DOHH2 (cell line): ENCODE measurements at regions not wholly inside any gene's neighbourhood (a gene's known extent, or its start where the extent isn't known, plus 50 kb on each side); places are given as distances from the start of the nearest gene placed in this dataset.

Source experiments
- EZH2phosphoT487 ChIP-seq: fragments of 200-600 bp; sonication (generic); IDR thresholded peaks from 2 replicates; pipeline ENCODE4 v1.6.1; 2017; ENCODE audit warnings: borderline replicate concordance, mild to moderate bottlenecking, antibody characterized with exemption, low read length, moderate library complexity, mixed read lengths
- TF ChIP-seq, protein P1 (sequence below): fragments of 200-600 bp; sonication (generic); IDR thresholded peaks from one replicate; pipeline ENCODE4 v1.5.1; 2014; ENCODE audit warnings: antibody characterized with exemption, mild to moderate bottlenecking, low read depth, low read length; ENCODE audit not compliant: poor library complexity, severe bottlenecking

DNA sequence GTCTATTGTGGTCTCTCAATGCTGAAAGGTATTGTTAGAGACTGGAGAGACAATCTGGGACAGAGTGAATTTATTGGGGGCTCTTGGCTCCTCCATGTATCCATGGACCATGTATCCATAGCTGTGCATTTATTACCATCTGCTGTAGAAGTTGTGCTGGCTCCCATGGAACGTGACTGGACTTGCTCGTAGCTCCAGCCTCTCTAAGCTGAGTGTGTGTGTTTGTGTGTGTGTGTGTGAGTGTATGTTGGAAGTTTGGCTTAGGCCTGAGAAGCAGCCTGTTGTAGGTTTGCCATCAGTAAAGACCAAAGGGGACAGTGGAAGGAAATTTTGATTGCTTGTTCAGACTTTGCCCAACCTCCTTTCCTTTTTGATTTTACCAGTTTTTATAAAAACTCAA, 105.7 kb upstream of the USP24 start:
- no peak for TF ChIP-seq EZH2phosphoT487
- TF ChIP-seq, protein P1, sequence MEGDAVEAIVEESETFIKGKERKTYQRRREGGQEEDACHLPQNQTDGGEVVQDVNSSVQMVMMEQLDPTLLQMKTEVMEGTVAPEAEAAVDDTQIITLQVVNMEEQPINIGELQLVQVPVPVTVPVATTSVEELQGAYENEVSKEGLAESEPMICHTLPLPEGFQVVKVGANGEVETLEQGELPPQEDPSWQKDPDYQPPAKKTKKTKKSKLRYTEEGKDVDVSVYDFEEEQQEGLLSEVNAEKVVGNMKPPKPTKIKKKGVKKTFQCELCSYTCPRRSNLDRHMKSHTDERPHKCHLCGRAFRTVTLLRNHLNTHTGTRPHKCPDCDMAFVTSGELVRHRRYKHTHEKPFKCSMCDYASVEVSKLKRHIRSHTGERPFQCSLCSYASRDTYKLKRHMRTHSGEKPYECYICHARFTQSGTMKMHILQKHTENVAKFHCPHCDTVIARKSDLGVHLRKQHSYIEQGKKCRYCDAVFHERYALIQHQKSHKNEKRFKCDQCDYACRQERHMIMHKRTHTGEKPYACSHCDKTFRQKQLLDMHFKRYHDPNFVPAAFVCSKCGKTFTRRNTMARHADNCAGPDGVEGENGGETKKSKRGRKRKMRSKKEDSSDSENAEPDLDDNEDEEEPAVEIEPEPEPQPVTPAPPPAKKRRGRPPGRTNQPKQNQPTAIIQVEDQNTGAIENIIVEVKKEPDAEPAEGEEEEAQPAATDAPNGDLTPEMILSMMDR, result no peak
